ENCODE measurements at regions not wholly inside any gene's neighbourhood (a gene's known extent, or its start where the extent isn't known, plus 50 kb on each side); places are given as distances from the start of the nearest gene placed in this dataset.

DNA sequence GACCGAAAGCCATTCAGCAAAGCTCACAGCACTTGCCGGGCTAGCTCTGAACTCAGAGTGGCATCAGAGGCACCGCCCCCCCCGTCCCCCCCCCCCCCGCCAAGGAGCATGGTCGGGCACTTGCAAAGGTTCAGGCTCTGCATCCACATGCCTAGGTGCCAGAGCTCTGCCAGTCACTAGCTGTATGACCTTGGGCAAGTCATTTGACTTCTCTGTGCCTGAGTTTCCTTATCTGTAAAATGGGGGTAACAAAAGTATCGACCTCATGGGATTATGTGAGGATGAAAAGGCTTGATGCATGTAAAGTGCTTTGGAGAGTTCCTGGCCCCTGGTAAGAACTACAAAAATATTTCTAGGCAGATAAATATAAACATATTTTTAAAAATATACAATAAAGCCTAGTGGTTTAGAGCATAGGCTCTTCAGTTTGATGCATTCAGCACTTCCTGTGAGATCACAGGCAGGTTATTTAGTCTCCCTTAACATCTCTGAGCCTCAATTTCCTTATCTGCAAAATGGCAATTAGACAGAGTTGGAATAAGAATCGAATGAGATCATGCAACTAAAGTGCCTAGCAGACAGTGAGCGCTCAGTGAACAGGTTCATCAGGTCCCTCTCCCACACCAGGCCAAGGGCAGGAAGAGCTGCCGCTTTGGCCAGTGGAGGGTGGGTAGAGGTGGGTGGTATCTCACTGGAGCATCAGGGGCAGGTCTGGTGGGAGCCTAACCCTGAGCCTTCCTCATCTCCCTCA is 117.2 kb downstream of the CYLD start:
- Histone ChIP-seq H3K56ac (ENCODE audit: extremely low read depth, insufficient read depth, low read length) (no peak overlapping the region), H3K9ac (ENCODE audit: low read depth, low read length) (no peak overlapping the region), H3K4me3 (ENCODE audit: insufficient read depth, low read depth, low read length) (no peak overlapping the region), H2AFZ (replicated peaks; ENCODE audit: low read length, poor library complexity) (no peak overlapping the region), H3K23ac (ENCODE audit: low read depth, low read length) (no peak overlapping the region), H2BK15ac (ENCODE audit: low read depth, low read length) (no peak overlapping the region), H3K4ac (ENCODE audit: low read depth, low read length) (no peak overlapping the region), H3K14ac (replicated peaks; ENCODE audit: low read depth, low read length) (no peak overlapping the region), H2BK20ac (ENCODE audit: low read depth, low read length) (no peak overlapping the region), H3K18ac (ENCODE audit: low read depth, low read length) (no peak overlapping the region), H4K20me1 (ENCODE audit: insufficient read depth, low read length) (no peaks in the 10 kb centered on the region), H3K9me1 (ENCODE audit: insufficient read depth, low read length) (no peaks in the 10 kb centered on the region), H3K27ac (ENCODE audit: insufficient read depth, low read length) (no peak overlapping the region), H2BK5ac (ENCODE audit: low read depth, low read length, poor library complexity, severe bottlenecking) (no peak overlapping the region), H4K5ac (ENCODE audit: low read depth, low read length) (no peak overlapping the region), H3K79me1 (ENCODE audit: low read depth in 1 of 2, low read length in 2 of 2) (no peaks in the 10 kb centered on the region), H3K4me1 (ENCODE audit: control insufficient read depth, insufficient read depth, low read length) (peaks cover 4% of the 10 kb centered on the region; the same call in 1 of the 2 replicates), H4K91ac (ENCODE audit: insufficient read depth, low read depth, low read length) (no peak overlapping the region), H3K9me3 (ENCODE audit: control insufficient read depth, insufficient read depth, low read length) (no peaks in the 10 kb centered on the region; the same call in 1 of the 2 replicates), H3K36me3 (ENCODE audit: control insufficient read depth, insufficient read depth, low read length) (no peaks in the 10 kb centered on the region), H2AK5ac (ENCODE audit: low read depth, low read length) (no peak overlapping the region), H3K27me3 (ENCODE audit: control insufficient read depth, insufficient read depth, low read length) (no peaks in the 10 kb centered on the region; the same call in 1 of the 2 replicates), H2BK120ac (ENCODE audit: low read depth, low read length) (no peak overlapping the region), H3K4me2 (ENCODE audit: low read depth, low read length) (no peak overlapping the region), H4K8ac (ENCODE audit: low read depth in 2 of 2, low read length in 2 of 2) (no peak overlapping the region), H2AK9ac (replicated peaks; ENCODE audit: low read depth, low read length, poor library complexity) (no peak overlapping the region)
- no peak for ATAC-seq (ENCODE audit: low read depth)
- no CpG with 5 or more reads among the region's 10 CpGs for WGBS, 2 experiments (ENCODE audit: extremely low coverage in 2 of 2, insufficient read length in 1 of 2)
- no peak for DNase-seq
- intact Hi-C loops (cut with micrococcal nuclease) (no loop called here), dilution Hi-C loops (cut with HindIII; ENCODE audit: low sequenced_read_pairs, unreplicated experiment) (no loop called here), in situ Hi-C loops (cut with MboI; ENCODE audit: low sequenced_read_pairs) (no loop called here)
- POLR2A ChIA-PET (ENCODE audit: unreplicated experiment) = no interaction called here
- no TSS peak for BruUV-seq (replicated peaks)
- TF ChIP-seq MXI1 (IDR thresholded peaks at IDR 0.05; ENCODE audit: borderline replicate concordance, low read depth, low read length) (no peak), MAFK (IDR thresholded peaks at IDR 0.05; ENCODE audit: low read depth, low read length) (no peak), NFE2L2 (IDR thresholded peaks at IDR 0.05; ENCODE audit: low read depth, low read length) (no peak), RFX5 (IDR thresholded peaks at IDR 0.05; ENCODE audit: low read depth, low read length) (no peak), RAD21 (IDR thresholded peaks at IDR 0.05; ENCODE audit: low read length) (no peak), CHD1 (IDR thresholded peaks at IDR 0.05; ENCODE audit: low read depth, low read length) (no peak), MAZ (IDR thresholded peaks at IDR 0.05; ENCODE audit: borderline replicate concordance, low read depth, low read length) (no peak), FOS (IDR thresholded peaks at IDR 0.05; ENCODE audit: low read depth, low read length) (no peak), SMC3 (IDR thresholded peaks at IDR 0.05; ENCODE audit: low read depth, low read length) (no peak), RCOR1 (IDR thresholded peaks at IDR 0.05; ENCODE audit: insufficient replicate concordance, low read length) (no peak), POLR2A (IDR thresholded peaks at IDR 0.05; ENCODE audit: low read depth, low read length) (no peak), BHLHE40 (IDR thresholded peaks at IDR 0.05; ENCODE audit: low read depth, low read length) (no peak), CEBPB (IDR thresholded peaks at IDR 0.05; ENCODE audit: low read depth, low read length) (no peak)
- TF ChIP-seq, protein P1, sequence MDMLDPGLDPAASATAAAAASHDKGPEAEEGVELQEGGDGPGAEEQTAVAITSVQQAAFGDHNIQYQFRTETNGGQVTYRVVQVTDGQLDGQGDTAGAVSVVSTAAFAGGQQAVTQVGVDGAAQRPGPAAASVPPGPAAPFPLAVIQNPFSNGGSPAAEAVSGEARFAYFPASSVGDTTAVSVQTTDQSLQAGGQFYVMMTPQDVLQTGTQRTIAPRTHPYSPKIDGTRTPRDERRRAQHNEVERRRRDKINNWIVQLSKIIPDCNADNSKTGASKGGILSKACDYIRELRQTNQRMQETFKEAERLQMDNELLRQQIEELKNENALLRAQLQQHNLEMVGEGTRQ (IDR thresholded peaks at IDR 0.05; ENCODE audit: low read depth, low read length) = no peak
- TF ChIP-seq, protein P2, sequence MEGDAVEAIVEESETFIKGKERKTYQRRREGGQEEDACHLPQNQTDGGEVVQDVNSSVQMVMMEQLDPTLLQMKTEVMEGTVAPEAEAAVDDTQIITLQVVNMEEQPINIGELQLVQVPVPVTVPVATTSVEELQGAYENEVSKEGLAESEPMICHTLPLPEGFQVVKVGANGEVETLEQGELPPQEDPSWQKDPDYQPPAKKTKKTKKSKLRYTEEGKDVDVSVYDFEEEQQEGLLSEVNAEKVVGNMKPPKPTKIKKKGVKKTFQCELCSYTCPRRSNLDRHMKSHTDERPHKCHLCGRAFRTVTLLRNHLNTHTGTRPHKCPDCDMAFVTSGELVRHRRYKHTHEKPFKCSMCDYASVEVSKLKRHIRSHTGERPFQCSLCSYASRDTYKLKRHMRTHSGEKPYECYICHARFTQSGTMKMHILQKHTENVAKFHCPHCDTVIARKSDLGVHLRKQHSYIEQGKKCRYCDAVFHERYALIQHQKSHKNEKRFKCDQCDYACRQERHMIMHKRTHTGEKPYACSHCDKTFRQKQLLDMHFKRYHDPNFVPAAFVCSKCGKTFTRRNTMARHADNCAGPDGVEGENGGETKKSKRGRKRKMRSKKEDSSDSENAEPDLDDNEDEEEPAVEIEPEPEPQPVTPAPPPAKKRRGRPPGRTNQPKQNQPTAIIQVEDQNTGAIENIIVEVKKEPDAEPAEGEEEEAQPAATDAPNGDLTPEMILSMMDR (conservative IDR thresholded peaks at IDR 0.05; ENCODE audit: low read depth, low read length) = no peak
- TF ChIP-seq, protein P3, sequence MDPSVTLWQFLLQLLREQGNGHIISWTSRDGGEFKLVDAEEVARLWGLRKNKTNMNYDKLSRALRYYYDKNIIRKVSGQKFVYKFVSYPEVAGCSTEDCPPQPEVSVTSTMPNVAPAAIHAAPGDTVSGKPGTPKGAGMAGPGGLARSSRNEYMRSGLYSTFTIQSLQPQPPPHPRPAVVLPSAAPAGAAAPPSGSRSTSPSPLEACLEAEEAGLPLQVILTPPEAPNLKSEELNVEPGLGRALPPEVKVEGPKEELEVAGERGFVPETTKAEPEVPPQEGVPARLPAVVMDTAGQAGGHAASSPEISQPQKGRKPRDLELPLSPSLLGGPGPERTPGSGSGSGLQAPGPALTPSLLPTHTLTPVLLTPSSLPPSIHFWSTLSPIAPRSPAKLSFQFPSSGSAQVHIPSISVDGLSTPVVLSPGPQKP (IDR thresholded peaks at IDR 0.05; ENCODE audit: borderline replicate concordance, low read depth, low read length) = no peak
- CTCF ChIA-PET = no interaction called here

Measured in IMR-90 (cell line).